Loucy (cell line): ENCODE measurements at regions not wholly inside any gene's neighbourhood (a gene's known extent, or its start where the extent isn't known, plus 50 kb on each side); places are given as distances from the start of the nearest gene placed in this dataset.

ENCODE experiments used
- EZH2phosphoT487 ChIP-seq: fragments of 200-600 bp; IDR thresholded peaks from 2 replicates; pipeline ENCODE4 v1.6.1; 2018; ENCODE audit warnings: antibody characterized with exemption, mild to moderate bottlenecking, moderate library complexity, borderline replicate concordance
- TF ChIP-seq, protein P1 (sequence below): fragments of 200-600 bp; sonication (generic); conservative IDR thresholded peaks from 2 replicates; pipeline ENCODE4 v1.5.1; 2014; ENCODE audit warnings: mild to moderate bottlenecking, antibody characterized with exemption, low read length

DNA sequence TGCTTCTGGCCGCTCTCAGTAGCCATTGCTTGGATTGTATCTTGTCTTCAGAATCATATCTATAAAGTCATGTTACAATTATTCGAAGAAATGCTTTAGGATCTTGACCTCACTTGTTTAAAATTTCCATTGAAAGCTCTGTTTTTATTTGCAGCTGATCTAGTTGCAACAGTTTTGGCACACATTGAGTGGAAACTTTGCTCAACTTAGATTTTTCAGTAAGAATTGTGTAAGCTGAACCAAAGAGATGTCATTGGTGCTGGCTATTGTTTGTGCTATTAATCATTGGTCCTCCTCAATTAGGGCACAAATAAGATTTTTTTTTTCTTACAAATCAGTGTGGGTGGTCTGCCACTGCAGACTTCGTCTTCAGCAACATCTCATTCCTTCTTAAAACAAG, 649.2 kb downstream of the MMUT start:
- TF ChIP-seq, protein P1, sequence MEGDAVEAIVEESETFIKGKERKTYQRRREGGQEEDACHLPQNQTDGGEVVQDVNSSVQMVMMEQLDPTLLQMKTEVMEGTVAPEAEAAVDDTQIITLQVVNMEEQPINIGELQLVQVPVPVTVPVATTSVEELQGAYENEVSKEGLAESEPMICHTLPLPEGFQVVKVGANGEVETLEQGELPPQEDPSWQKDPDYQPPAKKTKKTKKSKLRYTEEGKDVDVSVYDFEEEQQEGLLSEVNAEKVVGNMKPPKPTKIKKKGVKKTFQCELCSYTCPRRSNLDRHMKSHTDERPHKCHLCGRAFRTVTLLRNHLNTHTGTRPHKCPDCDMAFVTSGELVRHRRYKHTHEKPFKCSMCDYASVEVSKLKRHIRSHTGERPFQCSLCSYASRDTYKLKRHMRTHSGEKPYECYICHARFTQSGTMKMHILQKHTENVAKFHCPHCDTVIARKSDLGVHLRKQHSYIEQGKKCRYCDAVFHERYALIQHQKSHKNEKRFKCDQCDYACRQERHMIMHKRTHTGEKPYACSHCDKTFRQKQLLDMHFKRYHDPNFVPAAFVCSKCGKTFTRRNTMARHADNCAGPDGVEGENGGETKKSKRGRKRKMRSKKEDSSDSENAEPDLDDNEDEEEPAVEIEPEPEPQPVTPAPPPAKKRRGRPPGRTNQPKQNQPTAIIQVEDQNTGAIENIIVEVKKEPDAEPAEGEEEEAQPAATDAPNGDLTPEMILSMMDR = no peak
- no peak for TF ChIP-seq EZH2phosphoT487
